H9 (cell line): ENCODE measurements at regions not wholly inside any gene's neighbourhood (a gene's known extent, or its start where the extent isn't known, plus 50 kb on each side); places are given as distances from the start of the nearest gene placed in this dataset.

Source experiments
- DNase-seq: peaks from one replicate; pipeline ENCODE4 v3.0.0-alpha.2; 2017
- H2AFZ ChIP-seq: one replicate; pipeline ENCODE4 v1.6.1; 2013; ENCODE audit warnings: mild to moderate bottlenecking, low read length, control low read depth, moderate library complexity
- H2AK5ac ChIP-seq: 2 replicates; pipeline ENCODE4 v1.6.1; 2013; ENCODE audit warnings: low read length, control low read depth, mixed read lengths; ENCODE audit not compliant: insufficient read length
- H2BK120ac ChIP-seq: one replicate; pipeline ENCODE4 v1.6.1; 2013; ENCODE audit warnings: low read depth, mild to moderate bottlenecking, low read length, control low read depth, inconsistent platforms; ENCODE audit not compliant: poor library complexity, severe bottlenecking
- H2BK12ac ChIP-seq: 2 replicates; pipeline ENCODE4 v1.6.1; 2013; ENCODE audit warnings: low read length, control low read depth, mixed read lengths, low read depth; ENCODE audit not compliant: insufficient read length
- H2BK15ac ChIP-seq: 2 replicates; pipeline ENCODE4 v1.6.1; 2013; ENCODE audit warnings: low read depth, low read length, control low read depth
- H2BK20ac ChIP-seq: one replicate; pipeline ENCODE4 v1.6.1; 2013; ENCODE audit warnings: low read depth, mild to moderate bottlenecking, low read length, control low read depth, inconsistent platforms; ENCODE audit not compliant: poor library complexity, severe bottlenecking
- H2BK5ac ChIP-seq: 2 replicates; pipeline ENCODE4 v1.6.1; 2013; ENCODE audit warnings: low read length, control low read depth, mixed read lengths; ENCODE audit not compliant: insufficient read length
- H3K14ac ChIP-seq: 2 replicates; pipeline ENCODE4 v1.6.1; 2013; ENCODE audit warnings: low read length, control low read depth; ENCODE audit not compliant: insufficient read depth
- H3K18ac ChIP-seq: 2 replicates; pipeline ENCODE4 v1.6.1; 2013; ENCODE audit warnings: low read depth, mild to moderate bottlenecking, mixed read lengths, low read length, control low read depth; ENCODE audit not compliant: insufficient read length
- H3K23ac ChIP-seq: 2 replicates; pipeline ENCODE4 v1.6.1; 2013; ENCODE audit warnings: low read length, control low read depth, mixed read lengths, low read depth; ENCODE audit not compliant: insufficient read length
- H3K23me2 ChIP-seq: 2 replicates; pipeline ENCODE4 v1.6.1; 2013; ENCODE audit warnings: low read depth, mild to moderate bottlenecking, mixed read lengths, low read length, control low read depth; ENCODE audit not compliant: insufficient read length, poor library complexity, severe bottlenecking
- H3K27ac ChIP-seq: 2 replicates; pipeline ENCODE4 v1.5.1; 2013; ENCODE audit warnings: low read length, control low read depth, mixed read lengths, low read depth; ENCODE audit not compliant: insufficient read length
- H3K27me3 ChIP-seq: 2 replicates; pipeline ENCODE4 v1.6.1; 2013; ENCODE audit warnings: low read length, control low read depth, inconsistent platforms; ENCODE audit not compliant: insufficient read depth
- H3K4ac ChIP-seq: 2 replicates; pipeline ENCODE4 v1.6.1; 2013; ENCODE audit warnings: low read depth, mild to moderate bottlenecking, control low read depth, inconsistent platforms, low read length, moderate library complexity
- H3K4me1 ChIP-seq: 2 replicates; pipeline ENCODE4 v1.6.1; 2013; ENCODE audit warnings: low read length, control low read depth, inconsistent platforms; ENCODE audit not compliant: insufficient read depth
- H3K4me2 ChIP-seq: 2 replicates; pipeline ENCODE4 v1.6.1; 2013; ENCODE audit warnings: low read length, control low read depth, mixed read lengths; ENCODE audit not compliant: insufficient read length, insufficient read depth
- H3K56ac ChIP-seq: 2 replicates; pipeline ENCODE4 v1.6.1; 2013; ENCODE audit warnings: low read depth, mild to moderate bottlenecking, mixed read lengths, low read length, control low read depth; ENCODE audit not compliant: insufficient read length
- H3K79me1 ChIP-seq: 2 replicates; pipeline ENCODE4 v1.6.1; 2013; ENCODE audit warnings: low read depth, mild to moderate bottlenecking, moderate library complexity, low read length, control low read depth, inconsistent platforms; ENCODE audit not compliant: insufficient read depth, poor library complexity, severe bottlenecking
- H3K79me2 ChIP-seq: 2 replicates; pipeline ENCODE4 v1.6.1; 2013; ENCODE audit warnings: low read length, control low read depth, inconsistent platforms; ENCODE audit not compliant: insufficient read depth
- H3K9ac ChIP-seq: 2 replicates; pipeline ENCODE4 v1.6.1; 2013; ENCODE audit warnings: low read length, control low read depth, mixed read lengths; ENCODE audit not compliant: insufficient read length; ENCODE audit errors: extremely low read depth
- H3K9me3 ChIP-seq: one replicate; pipeline ENCODE4 v1.6.1; 2013; ENCODE audit warnings: low read depth, low read length, inconsistent platforms; ENCODE audit not compliant: control insufficient read depth
- H3T11ph ChIP-seq: one replicate; pipeline ENCODE4 v1.6.1; 2013; ENCODE audit warnings: mild to moderate bottlenecking, low read length, control low read depth, inconsistent platforms
- H4K20me1 ChIP-seq: one replicate; pipeline ENCODE4 v1.6.1; 2013; ENCODE audit not compliant: control insufficient read depth, insufficient read length, insufficient read depth
- H4K5ac ChIP-seq: 2 replicates; pipeline ENCODE4 v1.6.1; 2013; ENCODE audit warnings: low read depth, mild to moderate bottlenecking, mixed read lengths, low read length, control low read depth; ENCODE audit not compliant: insufficient read length
- H4K8ac ChIP-seq: replicated peaks from 2 replicates; pipeline ENCODE4 v1.6.1; 2013; ENCODE audit warnings: low read length, control low read depth, mixed read lengths, low read depth; ENCODE audit not compliant: insufficient read length
- H4K91ac ChIP-seq: 2 replicates; pipeline ENCODE4 v1.6.1; 2013; ENCODE audit warnings: low read depth, mild to moderate bottlenecking, moderate library complexity, mixed read lengths, low read length, control low read depth; ENCODE audit not compliant: insufficient read length
- H3K27ac Mint-ChIP-seq, 3 experiments: 2 replicates in 2 of 3; 3 replicates in 1 of 3; pipeline ENCODE4 v1.8.0; 2020 to 2021; ENCODE audit warnings: mixed read lengths in 3 of 3, mild to moderate bottlenecking in 1 of 3, moderate library complexity in 1 of 3
- H3K27me3 Mint-ChIP-seq: 2 replicates; pipeline ENCODE4 v1.8.0; 2021; ENCODE audit warnings: low read depth, mild to moderate bottlenecking, moderate library complexity, mixed read lengths
- H3K36me3 Mint-ChIP-seq, 3 experiments: 2 replicates in 2 of 3; 3 replicates in 1 of 3; pipeline ENCODE4 v1.8.0; 2020 to 2021; ENCODE audit warnings: low read depth in 3 of 3, mixed read lengths in 3 of 3; ENCODE audit not compliant: insufficient read depth in 1 of 3
- H3K4me1 Mint-ChIP-seq, 2 experiments: 2 replicates each; pipeline ENCODE4 v1.8.0; 2020; ENCODE audit warnings: mixed read lengths in 2 of 2
- H3K4me3 Mint-ChIP-seq, 2 experiments: 2 replicates in 1 of 2; 3 replicates in 1 of 2; pipeline ENCODE4 v1.8.0; 2020 to 2021; ENCODE audit warnings: mild to moderate bottlenecking in 2 of 2, mixed read lengths in 2 of 2, moderate library complexity in 1 of 2
- H3K9me3 Mint-ChIP-seq, 2 experiments: 2 replicates in 1 of 2; 3 replicates in 1 of 2; pipeline ENCODE4 v1.8.0; 2020; ENCODE audit warnings: mild to moderate bottlenecking in 2 of 2, mixed read lengths in 2 of 2, moderate library complexity in 1 of 2
- CTCF ChIP-seq: fragments of 200-600 bp; sonication (generic); conservative IDR thresholded peaks from 3 replicates; pipeline ENCODE4 v1.8.0; 2021; ENCODE audit warnings: antibody characterized with exemption, mild to moderate bottlenecking
- WGBS: extraction: QIAGEN DNeasy Blood & Tissue Kit; methylation state at CpG from one replicate; pipeline ENCODE4 v1.1.7; 2013; ENCODE audit warnings: missing lambda C conversion rate, low lambda C conversion rate, mixed read lengths; ENCODE audit not compliant: insufficient read length; ENCODE audit errors: extremely low coverage; 5-methylcytosine and 5-hydroxymethylcytosine counted together

GRCh38 chr2:128867311-128867710, 548.6 kb upstream of the HS6ST1 start:
- Mint-ChIP-seq H3K27ac (no peak overlapping the region), H3K4me1 (peaks cover 5 to 6% of the 10 kb centered on the region in 2 experiments), H3K36me3 (no peaks in the 10 kb centered on the region), H3K4me3 (no peak overlapping the region), H3K9me3 (no peaks in the 10 kb centered on the region; a peak in 1 of 5 replicates), H3K27me3 (no peaks in the 10 kb centered on the region)
- Histone ChIP-seq H2BK5ac (no peak overlapping the region), H4K5ac (no peak overlapping the region), H3K56ac (no peak overlapping the region), H3K9me3 (no peaks in the 10 kb centered on the region), H2BK120ac (no peak overlapping the region), H4K8ac (no peak overlapping the region), H3T11ph (no peak overlapping the region), H3K14ac (no peak overlapping the region), H3K27ac (no peak overlapping the region), H3K79me1 (no peaks in the 10 kb centered on the region), H3K4ac (no peak overlapping the region), H3K9ac (no peak overlapping the region), H2AK5ac (no peak overlapping the region), H3K18ac (no peak overlapping the region), H4K20me1 (no peaks in the 10 kb centered on the region), H2BK15ac (no peak overlapping the region), H3K23ac (no peak overlapping the region), H2BK20ac (no peak overlapping the region), H3K4me2 (no peak overlapping the region), H3K27me3 (no peaks in the 10 kb centered on the region), H3K23me2 (no peaks in the 10 kb centered on the region), H2BK12ac (no peak overlapping the region), H3K4me1 (no peaks in the 10 kb centered on the region), H3K79me2 (no peaks in the 10 kb centered on the region), H4K91ac (no peak overlapping the region), H2AFZ (no peak overlapping the region)
- DNase-seq, result no peak
- no CpG with 5 or more reads among the region's 9 CpGs for WGBS
- no peak for TF ChIP-seq CTCF
